HEK293 (cell line): ENCODE measurements at regions not wholly inside any gene's neighbourhood (a gene's known extent, or its start where the extent isn't known, plus 50 kb on each side); places are given as distances from the start of the nearest gene placed in this dataset.
"Not testable (repeated sequence)": the region's sequence is repeated elsewhere in the genome, so short reads cannot be mapped to it uniquely, and the experiment has no call there.

ENCODE experiments used
- ZNF138 ChIP-seq: fragments of 450-650 bp; formaldehyde crosslinking; IDR thresholded peaks from 2 replicates; pipeline ENCODE4 v1.5.1; 2016; ENCODE audit warnings: missing biosample characterization, missing genetic modification characterization, borderline replicate concordance
- ZNF791 ChIP-seq: fragments of 450-650 bp; formaldehyde crosslinking; IDR thresholded peaks from 2 replicates; pipeline ENCODE4 v1.5.1; 2016; ENCODE audit warnings: missing biosample characterization, missing genetic modification characterization
- TF ChIP-seq, protein P1 (sequence below): fragments of 450-650 bp; formaldehyde crosslinking; IDR thresholded peaks from 2 replicates; pipeline ENCODE4 v1.5.1; 2017; ENCODE audit warnings: missing biosample characterization, missing genetic modification characterization

GRCh38 chr7:50240699-50241098 lies 63.8 kb upstream of the IKZF1 start:
- TF ChIP-seq ZNF138, ZNF791 (tag by site-specific recombination): not testable (repeated sequence)
- TF ChIP-seq, protein P1, sequence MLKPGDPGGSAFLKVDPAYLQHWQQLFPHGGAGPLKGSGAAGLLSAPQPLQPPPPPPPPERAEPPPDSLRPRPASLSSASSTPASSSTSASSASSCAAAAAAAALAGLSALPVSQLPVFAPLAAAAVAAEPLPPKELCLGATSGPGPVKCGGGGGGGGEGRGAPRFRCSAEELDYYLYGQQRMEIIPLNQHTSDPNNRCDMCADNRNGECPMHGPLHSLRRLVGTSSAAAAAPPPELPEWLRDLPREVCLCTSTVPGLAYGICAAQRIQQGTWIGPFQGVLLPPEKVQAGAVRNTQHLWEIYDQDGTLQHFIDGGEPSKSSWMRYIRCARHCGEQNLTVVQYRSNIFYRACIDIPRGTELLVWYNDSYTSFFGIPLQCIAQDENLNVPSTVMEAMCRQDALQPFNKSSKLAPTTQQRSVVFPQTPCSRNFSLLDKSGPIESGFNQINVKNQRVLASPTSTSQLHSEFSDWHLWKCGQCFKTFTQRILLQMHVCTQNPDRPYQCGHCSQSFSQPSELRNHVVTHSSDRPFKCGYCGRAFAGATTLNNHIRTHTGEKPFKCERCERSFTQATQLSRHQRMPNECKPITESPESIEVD, result not testable (repeated sequence)
